K562 (cell line): ENCODE measurements at regions not wholly inside any gene's neighbourhood (a gene's known extent, or its start where the extent isn't known, plus 50 kb on each side); places are given as distances from the start of the nearest gene placed in this dataset.

Experiments used
- FOSL1 ChIP-seq: fragments of 200-800 bp; sonication (Bioruptor generic); conservative IDR thresholded peaks from 2 replicates; pipeline ENCODE4 v1.6.1; 2016; ENCODE audit warnings: missing genetic modification characterization, missing compliant biosample characterization
- SMAD4 ChIP-seq: fragments of 250-450 bp; sonication (Bioruptor Pico); conservative IDR thresholded peaks from 2 replicates; pipeline ENCODE4 v1.8.0; 2021; ENCODE audit warnings: inconsistent platforms, mild to moderate bottlenecking, moderate library complexity
- TF ChIP-seq, protein P1 (sequence below): fragments of 200-600 bp; sonication (generic); IDR thresholded peaks from one replicate; pipeline ENCODE4 v1.6.1; 2012; ENCODE audit warnings: mild to moderate bottlenecking, low read depth, low read length, inconsistent platforms

DNA sequence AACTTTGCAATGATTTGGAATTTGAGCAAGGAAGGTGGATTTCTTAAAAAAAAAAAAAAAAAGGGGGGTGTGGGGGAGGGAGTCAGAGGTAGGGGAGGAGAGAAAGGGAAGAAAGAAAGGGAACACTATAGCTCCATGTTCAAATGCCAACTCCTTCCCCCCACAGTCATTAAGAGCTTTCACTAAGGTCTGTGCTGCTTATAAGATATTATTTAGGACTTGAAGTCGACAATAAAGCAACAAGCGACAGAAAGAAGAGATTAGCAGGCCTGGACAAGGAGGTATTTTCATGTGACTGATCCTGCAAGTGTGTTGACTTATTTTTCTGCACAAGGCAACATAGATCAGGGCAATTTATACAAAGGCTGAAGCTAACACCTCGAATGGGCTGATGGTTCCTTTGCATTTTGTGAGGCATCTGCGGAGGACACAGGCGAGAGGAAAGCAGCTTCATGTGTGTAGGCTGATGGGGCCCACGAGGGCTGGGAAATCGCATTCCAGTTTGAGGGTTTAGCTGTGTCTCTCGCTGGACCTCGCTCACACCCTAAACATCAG, 382.0 kb downstream of the SOX11 start (continued):
- TF ChIP-seq, protein P1, sequence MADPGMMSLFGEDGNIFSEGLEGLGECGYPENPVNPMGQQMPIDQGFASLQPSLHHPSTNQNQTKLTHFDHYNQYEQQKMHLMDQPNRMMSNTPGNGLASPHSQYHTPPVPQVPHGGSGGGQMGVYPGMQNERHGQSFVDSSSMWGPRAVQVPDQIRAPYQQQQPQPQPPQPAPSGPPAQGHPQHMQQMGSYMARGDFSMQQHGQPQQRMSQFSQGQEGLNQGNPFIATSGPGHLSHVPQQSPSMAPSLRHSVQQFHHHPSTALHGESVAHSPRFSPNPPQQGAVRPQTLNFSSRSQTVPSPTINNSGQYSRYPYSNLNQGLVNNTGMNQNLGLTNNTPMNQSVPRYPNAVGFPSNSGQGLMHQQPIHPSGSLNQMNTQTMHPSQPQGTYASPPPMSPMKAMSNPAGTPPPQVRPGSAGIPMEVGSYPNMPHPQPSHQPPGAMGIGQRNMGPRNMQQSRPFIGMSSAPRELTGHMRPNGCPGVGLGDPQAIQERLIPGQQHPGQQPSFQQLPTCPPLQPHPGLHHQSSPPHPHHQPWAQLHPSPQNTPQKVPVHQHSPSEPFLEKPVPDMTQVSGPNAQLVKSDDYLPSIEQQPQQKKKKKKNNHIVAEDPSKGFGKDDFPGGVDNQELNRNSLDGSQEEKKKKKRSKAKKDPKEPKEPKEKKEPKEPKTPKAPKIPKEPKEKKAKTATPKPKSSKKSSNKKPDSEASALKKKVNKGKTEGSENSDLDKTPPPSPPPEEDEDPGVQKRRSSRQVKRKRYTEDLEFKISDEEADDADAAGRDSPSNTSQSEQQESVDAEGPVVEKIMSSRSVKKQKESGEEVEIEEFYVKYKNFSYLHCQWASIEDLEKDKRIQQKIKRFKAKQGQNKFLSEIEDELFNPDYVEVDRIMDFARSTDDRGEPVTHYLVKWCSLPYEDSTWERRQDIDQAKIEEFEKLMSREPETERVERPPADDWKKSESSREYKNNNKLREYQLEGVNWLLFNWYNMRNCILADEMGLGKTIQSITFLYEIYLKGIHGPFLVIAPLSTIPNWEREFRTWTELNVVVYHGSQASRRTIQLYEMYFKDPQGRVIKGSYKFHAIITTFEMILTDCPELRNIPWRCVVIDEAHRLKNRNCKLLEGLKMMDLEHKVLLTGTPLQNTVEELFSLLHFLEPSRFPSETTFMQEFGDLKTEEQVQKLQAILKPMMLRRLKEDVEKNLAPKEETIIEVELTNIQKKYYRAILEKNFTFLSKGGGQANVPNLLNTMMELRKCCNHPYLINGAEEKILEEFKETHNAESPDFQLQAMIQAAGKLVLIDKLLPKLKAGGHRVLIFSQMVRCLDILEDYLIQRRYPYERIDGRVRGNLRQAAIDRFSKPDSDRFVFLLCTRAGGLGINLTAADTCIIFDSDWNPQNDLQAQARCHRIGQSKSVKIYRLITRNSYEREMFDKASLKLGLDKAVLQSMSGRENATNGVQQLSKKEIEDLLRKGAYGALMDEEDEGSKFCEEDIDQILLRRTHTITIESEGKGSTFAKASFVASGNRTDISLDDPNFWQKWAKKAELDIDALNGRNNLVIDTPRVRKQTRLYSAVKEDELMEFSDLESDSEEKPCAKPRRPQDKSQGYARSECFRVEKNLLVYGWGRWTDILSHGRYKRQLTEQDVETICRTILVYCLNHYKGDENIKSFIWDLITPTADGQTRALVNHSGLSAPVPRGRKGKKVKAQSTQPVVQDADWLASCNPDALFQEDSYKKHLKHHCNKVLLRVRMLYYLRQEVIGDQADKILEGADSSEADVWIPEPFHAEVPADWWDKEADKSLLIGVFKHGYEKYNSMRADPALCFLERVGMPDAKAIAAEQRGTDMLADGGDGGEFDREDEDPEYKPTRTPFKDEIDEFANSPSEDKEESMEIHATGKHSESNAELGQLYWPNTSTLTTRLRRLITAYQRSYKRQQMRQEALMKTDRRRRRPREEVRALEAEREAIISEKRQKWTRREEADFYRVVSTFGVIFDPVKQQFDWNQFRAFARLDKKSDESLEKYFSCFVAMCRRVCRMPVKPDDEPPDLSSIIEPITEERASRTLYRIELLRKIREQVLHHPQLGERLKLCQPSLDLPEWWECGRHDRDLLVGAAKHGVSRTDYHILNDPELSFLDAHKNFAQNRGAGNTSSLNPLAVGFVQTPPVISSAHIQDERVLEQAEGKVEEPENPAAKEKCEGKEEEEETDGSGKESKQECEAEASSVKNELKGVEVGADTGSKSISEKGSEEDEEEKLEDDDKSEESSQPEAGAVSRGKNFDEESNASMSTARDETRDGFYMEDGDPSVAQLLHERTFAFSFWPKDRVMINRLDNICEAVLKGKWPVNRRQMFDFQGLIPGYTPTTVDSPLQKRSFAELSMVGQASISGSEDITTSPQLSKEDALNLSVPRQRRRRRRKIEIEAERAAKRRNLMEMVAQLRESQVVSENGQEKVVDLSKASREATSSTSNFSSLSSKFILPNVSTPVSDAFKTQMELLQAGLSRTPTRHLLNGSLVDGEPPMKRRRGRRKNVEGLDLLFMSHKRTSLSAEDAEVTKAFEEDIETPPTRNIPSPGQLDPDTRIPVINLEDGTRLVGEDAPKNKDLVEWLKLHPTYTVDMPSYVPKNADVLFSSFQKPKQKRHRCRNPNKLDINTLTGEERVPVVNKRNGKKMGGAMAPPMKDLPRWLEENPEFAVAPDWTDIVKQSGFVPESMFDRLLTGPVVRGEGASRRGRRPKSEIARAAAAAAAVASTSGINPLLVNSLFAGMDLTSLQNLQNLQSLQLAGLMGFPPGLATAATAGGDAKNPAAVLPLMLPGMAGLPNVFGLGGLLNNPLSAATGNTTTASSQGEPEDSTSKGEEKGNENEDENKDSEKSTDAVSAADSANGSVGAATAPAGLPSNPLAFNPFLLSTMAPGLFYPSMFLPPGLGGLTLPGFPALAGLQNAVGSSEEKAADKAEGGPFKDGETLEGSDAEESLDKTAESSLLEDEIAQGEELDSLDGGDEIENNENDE, result no peak
- TF ChIP-seq FOSL1 (tag) (no peak), SMAD4 (CRISPR knock-in tag) (no peak)
- TF ChIP-seq, all 486 proteins: peak for 0
